ENCODE measurements at regions not wholly inside any gene's neighbourhood (a gene's known extent, or its start where the extent isn't known, plus 50 kb on each side); places are given as distances from the start of the nearest gene placed in this dataset.

DNA sequence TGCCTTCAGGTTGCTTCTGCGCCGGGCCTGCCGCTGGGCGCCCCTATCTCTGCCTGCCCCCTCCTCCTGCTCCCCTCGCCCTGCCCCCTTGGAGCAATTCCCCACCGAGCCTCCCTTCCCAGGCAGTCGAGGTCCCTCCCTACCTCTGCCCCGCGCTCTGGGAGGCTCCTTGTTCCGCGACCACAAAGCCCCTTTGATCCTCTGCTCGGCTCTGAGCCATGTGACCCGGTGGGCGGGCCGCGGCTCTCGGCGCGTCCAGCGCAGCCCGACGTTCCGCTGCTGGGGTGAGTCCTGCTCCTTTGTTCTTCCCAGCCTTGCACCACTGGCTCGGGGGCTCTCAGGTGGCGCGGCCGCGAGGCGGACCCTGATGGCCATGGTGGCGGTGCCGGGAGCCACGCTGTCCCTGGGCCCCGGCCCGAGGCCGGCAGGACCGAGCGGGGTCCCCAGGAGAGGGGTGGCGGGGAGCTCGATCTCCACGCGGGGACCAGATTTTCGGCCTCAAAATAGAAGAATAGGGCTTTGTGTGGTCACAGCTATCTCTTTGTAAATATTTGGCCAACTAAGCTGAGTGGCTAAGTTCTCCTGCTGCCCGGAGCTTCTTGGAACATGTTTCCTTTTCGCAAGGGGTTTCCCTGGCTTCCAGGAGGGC, 310.6 kb downstream of the SEC14L1 start (continued):
- no peak for TF ChIP-seq ZNF692 (tag by site-specific recombination; IDR thresholded peaks at IDR 0.05)
- no peak for TF ChIP-seq ZNF311 (tag by site-specific recombination; IDR thresholded peaks at IDR 0.05; ENCODE audit: borderline replicate concordance)
- TF ChIP-seq ZNF24 (tag by site-specific recombination; IDR thresholded peaks at IDR 0.05) = no peak
- peak; percentile 77 for TF ChIP-seq ZBTB48 (tag by site-specific recombination; IDR thresholded peaks at IDR 0.05)
- TF ChIP-seq ZNF133 (tag by site-specific recombination; IDR thresholded peaks at IDR 0.05) = no peak
- TF ChIP-seq ZNF707 (tag by site-specific recombination; IDR thresholded peaks at IDR 0.05) = no peak
- TF ChIP-seq ZNF157 (tag by site-specific recombination; IDR thresholded peaks at IDR 0.05) = no peak
- TF ChIP-seq WT1 (tag by site-specific recombination; IDR thresholded peaks at IDR 0.05) = peak; percentile 73; the same call in 1 of the 2 replicates
- no peak for TF ChIP-seq CTCF (tag by site-specific recombination; IDR thresholded peaks at IDR 0.05)
- TF ChIP-seq ZBTB49 (tag by site-specific recombination; IDR thresholded peaks at IDR 0.05; ENCODE audit: low read depth) = no peak
- no peak for TF ChIP-seq ZNF274 (IDR thresholded peaks at IDR 0.05; ENCODE audit: low read length)
- TF ChIP-seq ZNF274 (tag by site-specific recombination; IDR thresholded peaks at IDR 0.05; ENCODE audit: borderline replicate concordance) = no peak
- no peak for TF ChIP-seq ZNF114 (tag by site-specific recombination; IDR thresholded peaks at IDR 0.05)
- no peak for TF ChIP-seq ZNF140 (tag by site-specific recombination; IDR thresholded peaks at IDR 0.05)
- TF ChIP-seq FEZF1 (tag by site-specific recombination; IDR thresholded peaks at IDR 0.05) = no peak
- TF ChIP-seq ZBTB8A (tag by site-specific recombination; IDR thresholded peaks at IDR 0.05) = no peak
- no peak for TF ChIP-seq ZNF830 (tag by site-specific recombination; IDR thresholded peaks at IDR 0.05; ENCODE audit: low read depth)
- TF ChIP-seq ZNF112 (tag by site-specific recombination; IDR thresholded peaks at IDR 0.05) = no peak
- no peak for TF ChIP-seq ZNF510 (tag by site-specific recombination; IDR thresholded peaks at IDR 0.05; ENCODE audit: insufficient replicate concordance)
- no peak for TF ChIP-seq ZNF704 (tag by site-specific recombination; IDR thresholded peaks at IDR 0.05)
- TF ChIP-seq PATZ1 (tag by site-specific recombination; IDR thresholded peaks at IDR 0.05) = peak; percentile 35; the same call in 1 of the 2 replicates
- no peak for TF ChIP-seq ZNF677 (tag by site-specific recombination; IDR thresholded peaks at IDR 0.05)
- TF ChIP-seq, protein P1, sequence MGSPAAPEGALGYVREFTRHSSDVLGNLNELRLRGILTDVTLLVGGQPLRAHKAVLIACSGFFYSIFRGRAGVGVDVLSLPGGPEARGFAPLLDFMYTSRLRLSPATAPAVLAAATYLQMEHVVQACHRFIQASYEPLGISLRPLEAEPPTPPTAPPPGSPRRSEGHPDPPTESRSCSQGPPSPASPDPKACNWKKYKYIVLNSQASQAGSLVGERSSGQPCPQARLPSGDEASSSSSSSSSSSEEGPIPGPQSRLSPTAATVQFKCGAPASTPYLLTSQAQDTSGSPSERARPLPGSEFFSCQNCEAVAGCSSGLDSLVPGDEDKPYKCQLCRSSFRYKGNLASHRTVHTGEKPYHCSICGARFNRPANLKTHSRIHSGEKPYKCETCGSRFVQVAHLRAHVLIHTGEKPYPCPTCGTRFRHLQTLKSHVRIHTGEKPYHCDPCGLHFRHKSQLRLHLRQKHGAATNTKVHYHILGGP (tag by site-specific recombination; IDR thresholded peaks at IDR 0.05) = no peak
- TF ChIP-seq ZFP69B (tag by site-specific recombination; IDR thresholded peaks at IDR 0.05) = no peak
- no peak for TF ChIP-seq ZNF785 (tag by site-specific recombination; IDR thresholded peaks at IDR 0.05)
- TF ChIP-seq SCRT1 (tag by site-specific recombination; IDR thresholded peaks at IDR 0.05; ENCODE audit: borderline replicate concordance) = no peak
- no peak for TF ChIP-seq ZFP3 (tag by site-specific recombination; IDR thresholded peaks at IDR 0.05; ENCODE audit: low read depth)
- peak; percentile 55 for TF ChIP-seq ZBTB26 (tag by site-specific recombination; optimal IDR thresholded peaks at IDR 0.05)
- no peak for TF ChIP-seq ZNF792 (tag by site-specific recombination; IDR thresholded peaks at IDR 0.05)
- no peak for TF ChIP-seq ZNF214 (tag by site-specific recombination; IDR thresholded peaks at IDR 0.05; ENCODE audit: borderline replicate concordance)
